H1 (cell line): ENCODE measurements at regions not wholly inside any gene's neighbourhood (a gene's known extent, or its start where the extent isn't known, plus 50 kb on each side); places are given as distances from the start of the nearest gene placed in this dataset.

Source experiments
- CHD2 ChIP-seq: IDR thresholded peaks from 2 replicates; pipeline ENCODE4 v1.6.1; 2012; ENCODE audit warnings: low read length, improper control_type of control experiment
- HDAC6 ChIP-seq: IDR thresholded peaks from one replicate; pipeline ENCODE4 v1.7.1; 2012; ENCODE audit warnings: low read depth, mild to moderate bottlenecking, inconsistent platforms, low read length, moderate library complexity
- TF ChIP-seq, protein P1 (sequence below): IDR thresholded peaks from 2 replicates; pipeline ENCODE4 v1.6.1; 2012; ENCODE audit warnings: inconsistent platforms

DNA sequence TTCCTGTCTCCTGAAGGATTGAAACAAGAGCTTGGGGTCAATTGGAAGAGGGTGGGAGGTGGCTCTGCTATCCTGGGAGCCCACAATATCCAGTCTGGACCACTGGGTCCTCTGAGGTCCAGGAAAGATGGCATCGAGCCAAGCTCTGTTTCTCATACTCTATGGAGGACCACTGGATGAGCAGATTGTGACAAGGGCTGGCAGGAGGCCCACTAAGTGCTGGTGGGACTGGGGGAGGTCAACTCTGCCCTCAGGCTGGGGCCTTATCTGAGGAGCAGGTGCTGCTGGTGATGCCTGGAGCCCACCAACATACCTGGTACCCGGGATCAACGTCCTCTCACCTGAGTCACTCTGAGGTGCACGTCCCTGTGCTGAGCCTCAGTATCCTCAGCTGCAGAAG, 142.4 kb downstream of the NDUFA10 start (continued):
- TF ChIP-seq, protein P1, sequence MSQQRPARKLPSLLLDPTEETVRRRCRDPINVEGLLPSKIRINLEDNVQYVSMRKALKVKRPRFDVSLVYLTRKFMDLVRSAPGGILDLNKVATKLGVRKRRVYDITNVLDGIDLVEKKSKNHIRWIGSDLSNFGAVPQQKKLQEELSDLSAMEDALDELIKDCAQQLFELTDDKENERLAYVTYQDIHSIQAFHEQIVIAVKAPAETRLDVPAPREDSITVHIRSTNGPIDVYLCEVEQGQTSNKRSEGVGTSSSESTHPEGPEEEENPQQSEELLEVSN = no peak
- TF ChIP-seq HDAC6 = no peak
- no peak for TF ChIP-seq CHD2
- TF ChIP-seq, all 59 proteins: peak for 0
